ENCODE measurements at regions not wholly inside any gene's neighbourhood (a gene's known extent, or its start where the extent isn't known, plus 50 kb on each side); places are given as distances from the start of the nearest gene placed in this dataset.

DNA sequence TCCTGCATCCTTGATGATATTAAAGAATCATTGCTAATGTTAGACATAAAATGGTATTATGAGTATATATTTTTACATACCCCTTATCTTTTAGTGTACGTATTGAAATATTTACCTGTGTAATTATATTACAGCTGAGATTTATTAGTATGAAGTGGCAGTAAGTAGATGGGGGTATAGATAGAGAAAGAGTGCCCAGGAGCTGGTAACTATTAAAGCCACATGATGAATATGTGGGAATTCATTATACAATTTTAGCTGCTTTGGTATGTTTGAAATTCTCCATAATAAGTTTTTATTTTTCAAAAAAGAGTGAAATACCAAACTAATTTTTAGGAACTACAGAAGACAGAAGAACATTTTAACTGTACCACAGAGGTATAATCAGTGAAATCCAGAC lies 339.0 kb downstream of the PLPP3 start:
- TF ChIP-seq EZH2 (IDR thresholded peaks at IDR 0.05; ENCODE audit: insufficient read depth, poor library complexity, severe bottlenecking): no peak
- no peak for TF ChIP-seq EZH2phosphoT487 (IDR thresholded peaks at IDR 0.05; ENCODE audit: insufficient read depth, low read depth)
